GM19239 (cell line): ENCODE measurements at regions not wholly inside any gene's neighbourhood (a gene's known extent, or its start where the extent isn't known, plus 50 kb on each side); places are given as distances from the start of the nearest gene placed in this dataset.
"Not testable (repeated sequence)": the region's sequence is repeated elsewhere in the genome, so short reads cannot be mapped to it uniquely, and the experiment has no call there.

ENCODE experiments used
- DNase-seq: peaks from one replicate; pipeline ENCODE4 v3.0.0; 2011; ENCODE audit warnings: low spot score; ENCODE audit not compliant: insufficient read length
- FAIRE-seq: peaks from 2 replicates; lab custom pipeline; 2011; peaks lifted over from hg19 to GRCh38; lab: Jason Lieb, UNC

DNA sequence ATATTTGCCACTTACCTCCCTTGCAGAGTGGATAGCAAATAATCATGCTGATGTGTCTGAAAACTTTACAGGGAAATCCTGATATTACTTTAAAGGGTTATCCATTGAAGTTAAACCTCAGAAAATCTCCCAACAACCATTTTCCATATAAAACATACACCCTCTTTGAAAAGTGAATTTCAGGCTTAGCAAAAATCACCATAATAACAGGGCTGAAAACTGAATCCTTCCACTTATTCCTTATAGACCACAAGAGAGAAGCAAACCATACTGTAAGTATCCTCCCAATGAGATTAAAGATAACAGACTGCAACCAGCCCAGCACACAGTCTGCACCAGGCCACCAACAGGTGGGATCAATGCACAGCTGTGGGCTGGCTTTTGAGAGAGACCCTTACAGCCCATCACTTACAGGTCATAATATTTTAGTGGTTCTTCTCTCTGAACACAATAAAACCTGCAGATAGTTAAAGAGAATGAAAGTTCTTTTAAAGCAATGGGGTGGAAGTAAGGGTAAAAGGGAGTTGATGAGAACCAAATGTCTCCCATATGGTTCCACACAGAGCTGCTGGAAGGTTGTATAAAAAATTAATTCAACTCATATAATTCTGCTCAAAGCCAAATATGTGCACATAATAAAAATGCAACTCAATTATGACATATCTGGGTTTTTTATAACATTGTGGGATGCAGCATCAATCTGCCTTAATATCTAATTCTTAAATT, 376.2 kb upstream of the GRAMD2B start:
- FAIRE-seq = no peak
- no peak for DNase-seq

DNA sequence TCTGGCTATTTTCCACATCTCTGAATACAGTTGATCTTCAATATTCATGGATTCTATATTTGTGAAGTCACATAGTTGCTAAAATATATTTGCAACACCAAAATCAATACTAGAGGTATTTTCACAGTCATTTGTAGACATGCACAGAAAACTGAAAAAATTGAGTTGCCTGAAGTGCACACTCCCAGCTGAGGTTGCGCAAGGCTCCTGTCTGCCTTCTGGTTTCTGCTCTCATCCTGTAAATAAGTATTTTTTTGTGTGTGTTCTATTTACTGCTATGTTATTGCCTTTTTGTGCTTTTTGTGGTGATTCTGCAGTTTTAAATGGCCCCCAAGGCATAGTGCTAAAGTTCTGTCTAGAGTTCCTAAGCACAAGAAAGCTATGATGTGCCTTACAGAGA, 371.1 kb upstream of the GRAMD2B start:
- DNase-seq (no peak), FAIRE-seq (no peak)

DNA sequence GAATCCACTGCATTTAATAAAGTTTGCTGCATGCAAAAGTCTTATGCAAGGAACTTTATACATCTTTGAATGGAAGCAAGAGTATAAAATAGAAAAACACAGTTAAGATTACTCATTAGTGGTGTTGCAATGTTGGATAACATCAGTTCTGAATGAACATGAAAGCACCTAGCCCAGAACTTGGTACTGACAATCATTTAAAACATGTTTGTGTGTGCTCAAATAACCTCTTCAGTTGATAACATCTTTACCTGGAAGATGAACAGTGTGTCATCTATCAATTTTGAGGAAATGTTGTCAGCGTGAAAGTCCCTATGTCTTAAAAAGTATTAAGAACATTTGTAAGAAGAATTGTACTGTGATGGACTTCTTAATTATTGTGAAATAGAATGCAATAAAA, 370.4 kb upstream of the GRAMD2B start:
- DNase-seq (no peak), FAIRE-seq (no peak)

DNA sequence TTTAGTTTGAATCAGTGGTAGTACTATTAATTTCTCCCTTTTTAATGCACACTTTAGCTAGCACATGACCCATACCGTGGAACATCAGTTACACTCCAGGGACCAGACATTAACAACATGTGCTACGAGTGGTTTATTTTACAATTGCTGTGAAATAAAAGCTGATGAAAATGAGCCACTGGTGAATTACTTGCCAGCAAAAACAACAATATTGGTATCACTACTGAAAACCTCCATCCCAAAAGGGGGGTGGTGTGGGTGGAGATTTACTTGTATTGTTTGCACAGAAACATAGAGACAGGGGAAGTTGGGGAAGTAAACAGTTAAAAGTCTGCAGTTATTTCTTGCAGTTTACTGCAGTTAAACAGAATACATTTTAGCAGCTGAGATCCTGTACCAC, 369.6 kb upstream of the GRAMD2B start:
- FAIRE-seq (no peak), DNase-seq (no peak)

DNA sequence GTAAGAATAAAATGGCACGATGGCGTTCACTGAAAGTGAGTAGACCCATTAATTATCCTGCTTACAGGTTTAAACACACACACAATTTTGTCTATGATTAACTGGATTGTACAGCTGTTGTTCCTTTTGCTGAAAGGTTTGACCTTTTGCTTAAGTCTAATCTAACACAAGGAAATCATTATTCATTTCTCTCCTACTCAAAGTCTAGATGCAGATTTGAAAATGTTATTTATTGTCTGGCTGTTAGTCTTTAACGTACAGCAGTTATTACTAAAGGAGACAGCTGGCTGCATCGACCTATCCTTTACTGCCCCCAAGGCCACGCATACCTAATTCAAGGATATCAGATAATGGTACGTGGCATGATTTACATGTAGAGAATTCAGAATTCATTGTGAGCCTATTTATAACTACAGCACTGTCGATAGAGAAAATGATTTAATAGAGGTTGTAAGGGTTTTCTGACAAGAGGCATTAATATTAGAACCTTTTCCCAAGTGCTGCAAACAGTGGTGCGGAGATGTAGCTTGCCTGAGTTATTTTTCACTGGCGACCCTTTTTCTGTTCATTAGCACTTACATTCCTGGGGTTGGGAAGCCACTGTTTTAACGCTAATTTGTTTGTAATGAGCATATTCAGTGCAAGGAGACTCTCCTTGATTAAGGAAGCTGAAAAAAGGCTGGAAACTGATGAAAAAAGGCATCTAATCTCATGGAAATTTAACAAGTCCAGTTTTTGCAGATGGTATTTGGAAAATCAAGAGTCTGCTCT, 368.4 kb upstream of the GRAMD2B start:
- FAIRE-seq = no peak
- no peak for DNase-seq

DNA sequence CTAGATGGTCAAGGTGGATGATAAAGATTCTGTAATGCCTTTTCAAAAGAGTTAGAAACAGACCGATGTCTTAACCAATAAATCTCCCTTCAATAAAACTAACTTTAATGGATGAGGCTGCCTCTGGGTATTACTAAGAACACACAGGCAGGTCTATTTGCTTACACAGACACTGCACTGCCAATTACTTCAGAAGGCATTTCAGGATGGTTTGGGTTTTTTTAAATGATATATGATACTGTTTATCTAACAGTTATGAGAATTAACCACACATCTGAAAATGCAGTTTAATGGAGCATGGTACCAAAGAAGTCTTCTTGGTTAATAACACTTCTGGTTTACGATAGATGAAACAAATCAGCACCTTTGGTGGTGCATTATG, 367.9 kb upstream of the GRAMD2B start:
- no peak for DNase-seq
- no peak for FAIRE-seq

DNA sequence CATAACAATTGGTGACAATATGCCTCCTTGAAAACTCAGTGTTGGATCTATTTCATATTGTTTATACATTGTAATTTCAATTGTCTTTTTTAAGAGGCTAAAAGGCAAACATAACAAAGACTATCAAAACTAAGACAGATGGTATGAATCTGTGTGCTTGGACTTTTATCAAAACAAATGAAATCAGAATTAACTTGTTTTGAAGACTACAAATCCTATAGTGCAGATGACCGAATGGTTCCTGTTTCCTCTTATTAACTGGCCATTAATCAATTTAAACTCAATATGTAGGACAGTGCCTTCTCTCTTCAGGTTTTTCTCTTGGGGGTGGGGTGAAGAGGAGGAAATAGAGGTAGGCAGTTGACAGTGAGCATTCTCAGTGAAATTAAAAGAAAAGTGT, 366.9 kb upstream of the GRAMD2B start:
- FAIRE-seq (no peak), DNase-seq (no peak)

DNA sequence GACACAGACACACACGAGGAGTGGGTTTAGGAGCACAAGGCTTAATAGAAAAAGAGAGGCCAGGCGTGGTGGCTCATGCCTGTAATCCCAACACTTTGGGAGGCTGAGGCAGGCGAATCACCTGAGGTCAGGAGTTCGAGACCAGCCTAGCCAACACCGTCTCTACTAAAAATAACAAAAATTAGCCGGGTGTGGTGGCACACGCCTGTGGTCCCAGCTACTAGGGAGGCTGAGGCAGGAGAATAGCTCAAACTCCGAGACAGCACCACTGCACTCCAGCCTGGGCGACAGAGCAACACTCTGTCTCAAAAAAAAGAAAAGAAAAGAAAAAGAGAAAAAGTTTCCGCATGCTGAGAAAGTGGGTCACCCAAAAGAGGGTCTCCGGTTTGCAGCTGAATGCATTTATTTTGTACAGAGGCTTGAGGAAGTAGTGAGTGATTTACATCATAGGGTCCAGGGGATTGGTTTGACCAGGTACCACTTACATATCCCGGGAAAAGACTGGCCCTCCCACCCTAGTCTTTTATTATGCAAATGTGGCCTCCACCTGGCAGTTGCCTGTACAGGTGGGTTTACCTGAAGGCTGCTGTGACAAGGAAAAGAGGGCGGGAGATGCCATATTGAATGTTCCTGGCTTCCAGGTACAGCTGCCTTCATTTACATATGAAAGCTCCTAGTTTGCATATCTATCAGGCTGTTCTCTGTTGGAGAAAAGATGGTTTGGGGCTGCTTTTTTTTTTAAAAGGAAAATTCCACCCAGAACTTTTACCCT, 366.2 kb upstream of the GRAMD2B start:
- DNase-seq (no peak), FAIRE-seq (no peak)

DNA sequence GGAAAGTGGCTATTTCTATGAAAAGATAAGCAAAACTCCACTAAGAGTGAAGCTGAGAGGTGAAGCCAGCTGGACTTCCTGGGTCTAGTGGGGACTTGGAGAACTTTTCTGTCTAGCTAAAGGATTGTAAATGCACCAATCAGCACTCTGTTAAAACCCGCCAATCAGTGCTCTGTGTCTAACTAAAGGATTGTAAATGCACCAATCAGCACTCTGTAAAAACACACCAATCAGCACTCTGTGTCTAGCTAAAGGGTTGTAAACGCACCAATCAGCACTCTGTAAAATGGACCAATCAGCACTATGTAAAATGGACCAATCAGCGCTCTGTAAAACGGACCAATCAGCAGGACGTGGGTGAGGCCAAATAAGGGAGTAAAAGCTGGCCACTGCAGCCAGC, 364.8 kb upstream of the GRAMD2B start:
- not testable (repeated sequence) for FAIRE-seq, DNase-seq

DNA sequence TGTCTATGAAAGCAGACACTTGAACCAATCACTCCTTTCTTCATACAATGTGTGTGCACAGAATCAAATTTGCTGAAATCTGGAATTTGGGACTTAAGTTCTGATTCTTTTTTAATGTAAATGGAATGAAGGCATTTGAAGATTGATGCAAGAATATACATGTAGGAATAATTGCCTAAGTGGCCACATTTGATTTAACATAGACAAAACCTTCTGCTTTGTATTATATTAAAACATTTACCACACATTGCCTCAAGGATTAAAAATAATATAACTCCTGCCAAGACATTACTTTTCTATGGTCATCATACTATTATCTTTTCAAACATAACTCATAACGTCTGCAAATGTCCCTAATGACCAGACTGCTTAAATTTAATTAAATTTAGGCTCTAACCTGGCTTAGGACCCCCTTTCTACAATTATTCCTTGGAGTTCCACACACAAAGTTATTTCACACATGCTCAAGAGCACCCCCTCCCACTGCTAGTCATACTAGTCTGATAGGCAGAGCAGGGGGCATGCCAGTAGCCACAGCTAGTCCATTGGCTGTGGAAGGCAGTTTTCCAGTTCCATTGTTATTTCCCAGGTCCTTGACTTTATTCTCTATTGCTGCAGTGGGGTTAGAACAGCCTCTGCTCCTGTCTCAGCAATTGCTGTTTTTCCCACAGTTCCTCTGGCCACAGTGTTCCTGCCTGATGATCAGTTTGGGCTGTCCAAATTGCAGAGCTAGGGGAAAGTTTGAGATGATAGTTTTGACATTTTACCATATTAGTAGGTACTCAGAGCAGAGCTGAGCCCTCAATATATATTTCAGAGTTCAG, 360.6 kb upstream of the GRAMD2B start:
- FAIRE-seq (no peak), DNase-seq (no peak)

DNA sequence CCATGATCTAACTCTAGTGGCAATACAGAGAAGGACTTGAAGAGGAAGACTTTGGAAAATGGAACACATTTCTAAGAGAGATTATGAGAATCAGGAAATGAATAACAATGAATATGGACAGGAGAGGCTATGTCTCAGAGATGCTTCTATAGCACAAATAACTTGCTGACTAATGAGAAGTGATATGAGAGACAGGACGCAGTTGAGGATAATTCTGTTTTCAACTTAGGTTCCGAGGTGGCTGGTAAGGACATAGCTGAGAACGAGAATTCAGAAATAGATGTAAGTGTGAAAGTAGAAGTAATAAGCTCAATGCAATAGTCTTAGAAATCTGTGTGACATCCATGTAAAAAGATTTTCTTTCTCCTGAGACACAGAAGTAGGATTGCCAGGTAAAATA, 358.1 kb upstream of the GRAMD2B start:
- FAIRE-seq (no peak), DNase-seq (no peak)

DNA sequence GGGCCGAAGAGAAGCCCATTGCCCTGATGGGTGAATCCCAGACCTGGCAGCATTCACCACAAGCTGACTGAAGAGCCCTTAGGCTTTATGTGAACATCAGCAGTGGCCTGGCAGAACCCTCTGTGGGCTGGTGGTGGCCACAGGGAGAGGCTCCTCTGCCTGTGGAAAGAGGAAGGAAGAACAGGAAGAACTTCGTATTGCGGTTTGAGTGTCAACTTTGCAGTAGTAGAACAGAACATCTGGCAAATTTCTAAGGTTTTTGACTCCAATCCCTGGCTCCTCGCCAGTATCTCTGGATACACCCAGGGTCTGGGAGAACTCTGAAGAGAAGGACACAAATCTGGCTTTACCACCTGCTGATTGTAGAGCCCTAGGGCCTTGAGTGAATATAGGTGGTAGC, 356.4 kb upstream of the GRAMD2B start:
- DNase-seq (no peak), FAIRE-seq (no peak)

DNA sequence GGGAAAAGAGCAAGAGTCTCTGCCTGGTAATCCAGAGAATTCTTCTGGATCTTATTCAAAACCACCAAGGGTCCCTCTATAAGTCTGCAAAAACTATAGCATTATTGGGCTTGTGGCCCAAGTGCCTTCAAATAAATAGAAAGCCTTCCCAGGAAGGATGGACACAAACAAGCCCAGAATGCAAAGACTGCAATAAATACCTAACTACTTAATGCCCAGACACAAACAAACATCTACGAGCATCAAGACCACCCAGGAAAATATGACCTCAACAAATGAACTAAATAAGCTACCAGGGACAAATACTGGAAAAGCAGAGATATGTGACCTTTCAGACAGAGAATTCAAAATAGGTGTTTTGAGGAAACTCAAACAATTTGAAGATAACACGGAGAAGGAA, 355.8 kb upstream of the GRAMD2B start:
- FAIRE-seq (no peak), DNase-seq (no peak)

DNA sequence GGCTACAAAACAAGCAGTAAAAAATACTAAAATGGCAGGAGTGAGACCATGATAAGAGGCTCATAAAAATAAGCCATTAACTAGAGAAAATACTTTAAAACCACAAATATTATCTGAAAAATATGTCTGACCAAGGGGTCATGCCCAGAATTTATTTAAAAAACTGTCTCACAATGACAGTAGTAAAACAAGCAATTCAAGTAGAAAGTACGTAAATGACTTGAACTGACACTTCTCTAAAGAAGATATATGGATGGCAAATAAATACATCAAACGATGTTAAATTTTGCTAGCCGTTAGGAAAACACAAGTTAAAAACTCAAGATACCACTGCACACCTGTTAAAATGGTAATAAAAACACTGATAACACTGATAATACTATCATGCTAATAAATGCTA, 353.9 kb upstream of the GRAMD2B start:
- FAIRE-seq (no peak), DNase-seq (no peak)

DNA sequence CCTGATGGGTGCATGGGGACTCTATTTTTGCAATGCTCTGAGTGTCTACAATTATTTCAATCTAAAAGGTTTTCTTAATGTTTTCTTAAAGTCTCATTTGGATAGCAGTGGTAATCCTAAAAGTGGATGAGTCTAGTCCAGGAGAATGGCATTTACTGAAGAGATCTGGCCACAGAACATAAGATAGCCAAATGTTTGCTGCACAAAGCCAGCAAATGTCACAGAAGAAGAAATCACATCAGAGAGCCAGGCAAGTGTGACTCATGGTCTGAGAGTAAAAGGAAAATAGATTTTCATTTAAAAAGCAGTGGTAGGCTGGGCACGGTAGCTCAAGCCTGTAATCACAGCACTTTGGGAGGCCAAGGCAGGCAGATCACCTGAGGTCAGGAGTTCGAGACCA, 352.7 kb upstream of the GRAMD2B start:
- FAIRE-seq = no peak

DNA sequence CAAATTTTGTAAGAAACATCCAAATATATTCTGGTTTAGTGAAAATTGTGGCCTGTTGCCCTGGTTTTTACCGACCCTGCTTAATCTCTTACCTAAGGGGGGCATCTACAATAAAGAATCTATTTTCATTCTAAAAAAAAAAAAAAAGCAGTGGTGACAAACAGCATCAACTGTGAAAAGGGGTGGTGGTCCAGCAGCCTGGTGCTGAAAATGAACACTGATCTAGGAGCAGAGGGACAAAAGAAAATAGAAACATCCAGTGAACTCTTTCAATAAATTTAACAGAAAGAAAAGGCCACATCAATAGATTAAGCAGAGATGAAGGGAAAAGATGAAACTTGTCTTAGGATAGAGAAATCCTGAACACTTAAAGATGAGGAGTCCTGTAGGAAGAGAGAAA, 348.7 kb upstream of the GRAMD2B start:
- DNase-seq (no peak), FAIRE-seq (no peak)

More for the DNA sequence above, 352.7 kb upstream of the GRAMD2B start:
- DNase-seq = no peak

DNA sequence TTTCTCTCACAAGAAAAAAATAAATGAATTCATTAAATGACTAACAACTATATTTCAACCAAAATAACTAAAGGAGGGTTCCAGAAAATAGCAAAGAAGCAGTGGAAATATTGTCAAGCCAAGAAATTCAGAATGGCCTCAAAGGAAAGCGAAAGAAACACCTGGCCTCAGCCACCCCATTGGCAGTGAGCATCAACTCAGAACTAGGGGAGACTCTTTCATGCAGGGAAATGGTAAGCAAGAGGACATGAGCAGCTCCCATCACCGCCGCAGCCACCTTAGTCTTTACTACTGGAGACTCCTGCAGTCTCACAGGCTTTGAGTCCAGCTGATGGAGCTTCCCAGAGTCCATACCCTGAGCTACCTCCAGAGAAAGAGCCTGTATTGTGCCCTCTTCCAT, 343.9 kb upstream of the GRAMD2B start:
- FAIRE-seq = no peak
- DNase-seq = no peak

DNA sequence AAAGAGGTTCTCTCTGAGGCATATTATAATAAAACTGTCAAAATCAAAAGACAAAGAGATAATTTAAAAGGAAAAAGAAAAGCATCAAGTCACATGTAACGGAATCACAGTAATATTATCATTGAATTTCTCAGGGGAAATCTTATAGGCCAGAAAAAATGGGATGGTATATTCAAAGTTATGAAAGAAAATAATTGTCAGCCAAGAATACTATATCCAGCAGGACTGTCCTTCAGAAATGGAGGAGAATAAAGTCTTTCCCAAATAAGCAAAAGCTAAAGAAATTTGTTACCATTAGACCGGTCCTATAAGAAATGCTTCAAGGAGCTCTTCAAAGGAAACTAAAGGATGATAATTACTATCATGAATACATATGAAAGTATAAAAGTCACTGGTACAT, 342.0 kb upstream of the GRAMD2B start:
- no peak for DNase-seq
- FAIRE-seq = no peak

DNA sequence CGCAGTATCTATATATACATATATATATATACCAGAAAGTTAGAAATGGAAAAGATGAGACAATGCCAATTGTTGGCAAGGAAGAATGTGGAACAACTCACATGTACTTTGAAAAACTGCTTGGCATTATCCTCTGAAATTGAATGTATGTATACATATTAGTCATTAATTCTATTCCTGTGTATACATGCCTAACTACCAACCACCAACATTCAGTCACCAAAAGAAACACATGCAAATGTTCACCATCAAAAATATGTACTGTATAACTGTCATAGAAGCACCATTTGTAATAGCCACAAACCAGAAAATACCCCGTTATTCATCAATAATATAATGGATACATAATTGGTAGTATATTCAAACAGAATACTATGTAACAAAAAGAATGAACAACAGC, 330.2 kb upstream of the GRAMD2B start:
- FAIRE-seq = no peak
- no peak for DNase-seq

DNA sequence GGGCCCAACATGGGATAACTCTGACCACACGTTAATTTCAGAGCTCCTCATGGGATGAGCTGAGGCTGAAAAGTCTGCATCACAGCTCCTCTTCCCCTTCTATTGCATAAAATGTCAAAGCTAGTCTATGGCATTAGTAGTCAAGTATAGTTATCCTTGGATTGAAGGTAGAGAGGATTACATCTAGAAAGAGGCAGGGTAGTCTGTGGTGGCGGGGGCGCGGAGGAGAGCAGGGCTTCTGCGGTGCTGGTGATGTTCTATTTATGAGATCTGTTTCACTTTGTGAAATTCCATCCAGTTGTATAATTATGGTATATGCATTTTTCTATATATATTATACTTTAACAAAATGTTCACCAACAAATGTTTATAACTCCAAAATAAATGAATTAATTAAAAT, 329.5 kb upstream of the GRAMD2B start:
- DNase-seq = no peak
- FAIRE-seq = no peak
